ENCODE measurements at regions not wholly inside any gene's neighbourhood (a gene's known extent, or its start where the extent isn't known, plus 50 kb on each side); places are given as distances from the start of the nearest gene placed in this dataset.

DNA sequence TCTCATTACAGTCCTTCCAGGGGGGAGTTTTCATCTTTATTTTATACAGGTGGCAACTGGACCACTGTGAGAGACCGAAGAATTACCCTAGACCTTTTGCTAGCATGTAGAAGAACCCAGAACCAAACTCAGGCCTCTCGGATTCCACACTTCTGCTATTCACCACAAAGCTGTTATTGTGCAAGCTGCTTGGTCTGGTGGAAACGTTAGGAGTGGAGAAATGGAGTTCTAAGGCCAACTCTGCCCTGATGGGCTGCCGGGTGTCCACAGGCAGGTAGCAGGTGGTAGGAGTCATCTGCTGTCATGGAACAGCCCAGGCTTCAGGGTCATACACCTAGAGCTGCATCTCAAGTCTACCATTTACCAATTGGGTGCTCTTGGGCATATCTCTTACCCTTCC, 218.8 kb downstream of the BCL11A start:
- H3K79me1 ChIP-seq (ENCODE audit: low read length), result no peaks in the 10 kb centered on the region
- no peak overlapping the region for H3K27ac ChIP-seq (ENCODE audit: low read depth, low read length)
- no peak for DNase-seq
- no peaks in the 10 kb centered on the region for H3K36me3 ChIP-seq (ENCODE audit: control insufficient read depth, insufficient read depth, low read length)
- no peak overlapping the region for H4K8ac ChIP-seq (ENCODE audit: low read depth, low read length)
- no peak overlapping the region for H2BK15ac ChIP-seq (replicated peaks; ENCODE audit: low read depth)
- H3K56ac ChIP-seq (ENCODE audit: low read length), result no peak overlapping the region
- no peak overlapping the region for H3K4ac ChIP-seq (ENCODE audit: low read depth, low read length)
- WGBS (ENCODE audit: extremely low coverage, insufficient coverage, low lambda C conversion rate), result no CpG with 5 or more reads among the region's 4 CpGs
- H2BK5ac ChIP-seq (ENCODE audit: low read length), result no peak overlapping the region
- H2BK120ac ChIP-seq (ENCODE audit: low read depth, low read length), result no peak overlapping the region
- no peaks in the 10 kb centered on the region for H3K79me2 ChIP-seq (ENCODE audit: control insufficient read depth, insufficient read depth, low read length)
- no peak overlapping the region for H2AK5ac ChIP-seq (ENCODE audit: low read length)
- H3K4me1 ChIP-seq (ENCODE audit: control insufficient read depth, low read depth, low read length), result no peaks in the 10 kb centered on the region
- H3K27me3 ChIP-seq (ENCODE audit: insufficient read depth, low read length, poor library complexity), result no peaks in the 10 kb centered on the region
- H3K4me3 ChIP-seq (ENCODE audit: low read length), result no peak overlapping the region
- no peak overlapping the region for H3K4me2 ChIP-seq (ENCODE audit: low read length)
- no peak overlapping the region for H3K18ac ChIP-seq (ENCODE audit: low read length)
- H3K23ac ChIP-seq (ENCODE audit: low read length), result no peak overlapping the region
- no peak overlapping the region for H4K5ac ChIP-seq (ENCODE audit: low read length)
- H3K9ac ChIP-seq (ENCODE audit: low read length), result no peak overlapping the region

DNA sequence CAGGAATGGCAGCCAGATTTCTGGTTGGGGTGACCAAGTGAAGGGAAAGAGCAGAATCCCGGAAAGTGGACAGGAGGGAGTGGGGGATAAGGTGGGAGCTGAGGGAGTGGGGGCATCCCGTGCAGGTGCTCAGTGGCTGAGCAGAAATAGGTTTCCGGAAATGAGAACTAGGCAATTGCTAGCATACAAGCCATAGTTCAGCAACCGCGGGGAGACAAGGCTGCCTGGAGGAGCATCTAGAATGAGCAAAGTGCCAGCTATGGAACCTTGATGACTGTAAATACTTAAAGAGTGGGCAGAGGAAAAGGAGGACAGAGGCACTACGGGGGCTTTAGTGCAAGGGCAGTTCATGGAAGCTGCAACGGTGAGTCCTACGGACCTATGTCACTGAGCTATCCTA, 220.2 kb downstream of the BCL11A start:
- H3K27ac ChIP-seq (ENCODE audit: low read depth, low read length), result no peak overlapping the region
- H2BK5ac ChIP-seq (ENCODE audit: low read length), result no peak overlapping the region
- no peaks in the 10 kb centered on the region for H3K79me2 ChIP-seq (ENCODE audit: control insufficient read depth, insufficient read depth, low read length)
- DNase-seq, result no peak
- no peak overlapping the region for H4K5ac ChIP-seq (ENCODE audit: low read length)
- H3K27me3 ChIP-seq (ENCODE audit: insufficient read depth, low read length, poor library complexity), result no peaks in the 10 kb centered on the region
- no peaks in the 10 kb centered on the region for H3K36me3 ChIP-seq (ENCODE audit: control insufficient read depth, insufficient read depth, low read length)
- no peak overlapping the region for H3K18ac ChIP-seq (ENCODE audit: low read length)
- no peak overlapping the region for H2AK5ac ChIP-seq (ENCODE audit: low read length)
- no peak overlapping the region for H3K23ac ChIP-seq (ENCODE audit: low read length)
- no peaks in the 10 kb centered on the region for H3K79me1 ChIP-seq (ENCODE audit: low read length)
- H3K4me1 ChIP-seq (ENCODE audit: control insufficient read depth, low read depth, low read length), result no peaks in the 10 kb centered on the region
- no peak overlapping the region for H2BK120ac ChIP-seq (ENCODE audit: low read depth, low read length)
- H4K8ac ChIP-seq (ENCODE audit: low read depth, low read length), result no peak overlapping the region
- H2BK15ac ChIP-seq (replicated peaks; ENCODE audit: low read depth), result no peak overlapping the region
- no peak overlapping the region for H3K9ac ChIP-seq (ENCODE audit: low read length)
- no peak overlapping the region for H3K4me2 ChIP-seq (ENCODE audit: low read length)
- no peak overlapping the region for H3K56ac ChIP-seq (ENCODE audit: low read length)
- no peak overlapping the region for H3K4ac ChIP-seq (ENCODE audit: low read depth, low read length)
- H3K4me3 ChIP-seq (ENCODE audit: low read length), result no peak overlapping the region
- no CpG with 5 or more reads among the region's 8 CpGs for WGBS (ENCODE audit: extremely low coverage, insufficient coverage, low lambda C conversion rate)

DNA sequence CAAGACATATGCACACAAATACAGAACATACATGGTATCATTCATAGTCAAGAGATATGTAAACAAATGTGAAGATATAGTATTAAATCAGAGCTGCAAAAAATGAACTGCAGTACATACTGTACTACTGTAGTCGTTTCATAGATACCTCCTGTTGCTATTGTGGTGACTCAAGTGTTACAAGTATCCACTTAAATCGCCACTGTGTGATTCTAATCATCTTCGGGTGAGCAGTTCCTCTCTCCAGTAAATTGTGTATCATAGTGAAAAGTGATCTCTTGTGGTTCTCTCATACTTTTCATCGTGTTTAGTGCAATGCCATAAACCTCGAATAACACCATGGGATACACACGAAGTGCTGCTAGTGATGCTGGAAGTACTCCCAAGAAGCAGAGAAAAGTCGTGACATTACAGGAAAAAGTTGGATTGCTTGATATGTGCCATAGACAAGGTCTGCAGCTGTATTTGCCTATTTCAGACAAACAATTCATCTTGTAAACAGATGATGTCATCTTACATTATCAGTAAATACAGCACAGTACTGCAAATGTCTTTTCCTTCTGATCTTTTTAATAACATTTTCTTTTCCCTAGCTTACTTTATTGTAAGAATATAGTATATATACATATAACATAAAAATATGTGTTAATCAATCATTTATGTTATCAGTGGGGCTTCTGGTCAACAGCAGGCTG, 222.2 kb downstream of the BCL11A start:
- no peak overlapping the region for H4K8ac ChIP-seq (ENCODE audit: low read depth, low read length)
- WGBS (ENCODE audit: extremely low coverage, insufficient coverage, low lambda C conversion rate), result no CpG with 5 or more reads among the region's 7 CpGs

DNA sequence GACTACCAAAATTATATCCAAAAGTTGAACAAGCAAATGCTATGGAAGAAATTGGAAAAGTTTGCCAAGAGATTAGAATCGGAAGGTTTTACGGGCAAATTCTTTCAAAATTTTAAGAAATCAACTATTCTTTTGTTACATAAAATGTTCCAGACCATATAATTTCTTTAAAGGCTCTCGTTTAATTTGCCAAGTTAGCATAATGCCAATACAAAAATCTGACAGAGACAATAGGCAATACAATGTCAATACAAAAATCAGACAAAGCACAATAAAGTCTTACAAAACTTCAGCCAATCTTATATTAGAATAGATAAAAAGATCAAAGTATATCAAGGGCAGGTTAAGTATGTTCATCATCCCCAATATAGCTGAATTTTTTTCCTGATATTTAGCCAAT, 224.2 kb downstream of the BCL11A start:
- H3K79me1 ChIP-seq (ENCODE audit: low read length), result no peaks in the 10 kb centered on the region
- no peaks in the 10 kb centered on the region for H3K79me2 ChIP-seq (ENCODE audit: control insufficient read depth, insufficient read depth, low read length)
- no peak overlapping the region for H3K56ac ChIP-seq (ENCODE audit: low read length)
- no peak overlapping the region for H3K4ac ChIP-seq (ENCODE audit: low read depth, low read length)
- no peak overlapping the region for H3K4me2 ChIP-seq (ENCODE audit: low read length)
- no peak overlapping the region for H3K9ac ChIP-seq (ENCODE audit: low read length)
- H3K4me3 ChIP-seq (ENCODE audit: low read length), result no peak overlapping the region
- no peaks in the 10 kb centered on the region for H3K4me1 ChIP-seq (ENCODE audit: control insufficient read depth, low read depth, low read length)
- H4K5ac ChIP-seq (ENCODE audit: low read length), result no peak overlapping the region
- no peak overlapping the region for H4K8ac ChIP-seq (ENCODE audit: low read depth, low read length)
- no peak overlapping the region for H2AK5ac ChIP-seq (ENCODE audit: low read length)
- no peaks in the 10 kb centered on the region for H3K36me3 ChIP-seq (ENCODE audit: control insufficient read depth, insufficient read depth, low read length)
- no peak overlapping the region for H2BK15ac ChIP-seq (replicated peaks; ENCODE audit: low read depth)
- no peak overlapping the region for H3K27ac ChIP-seq (ENCODE audit: low read depth, low read length)
- no peak overlapping the region for H2BK120ac ChIP-seq (ENCODE audit: low read depth, low read length)
- H3K27me3 ChIP-seq (ENCODE audit: insufficient read depth, low read length, poor library complexity), result no peaks in the 10 kb centered on the region
- no peak for DNase-seq
- no CpG with 5 or more reads among the region's 3 CpGs for WGBS (ENCODE audit: extremely low coverage, insufficient coverage, low lambda C conversion rate)
- no peak overlapping the region for H2BK5ac ChIP-seq (ENCODE audit: low read length)
- H3K18ac ChIP-seq (ENCODE audit: low read length), result no peak overlapping the region
- H3K23ac ChIP-seq (ENCODE audit: low read length), result no peak overlapping the region

More for the DNA sequence above, 222.2 kb downstream of the BCL11A start:
- Histone ChIP-seq H3K79me1 (ENCODE audit: low read length) (no peaks in the 10 kb centered on the region), H3K27ac (ENCODE audit: low read depth, low read length) (no peak overlapping the region), H3K4ac (ENCODE audit: low read depth, low read length) (no peak overlapping the region), H3K23ac (ENCODE audit: low read length) (no peak overlapping the region), H2BK5ac (ENCODE audit: low read length) (no peak overlapping the region), H3K4me1 (ENCODE audit: control insufficient read depth, low read depth, low read length) (no peaks in the 10 kb centered on the region), H3K18ac (ENCODE audit: low read length) (no peak overlapping the region), H2AK5ac (ENCODE audit: low read length) (no peak overlapping the region), H3K56ac (ENCODE audit: low read length) (no peak overlapping the region), H3K27me3 (ENCODE audit: insufficient read depth, low read length, poor library complexity) (no peaks in the 10 kb centered on the region), H2BK15ac (replicated peaks; ENCODE audit: low read depth) (no peak overlapping the region), H2BK120ac (ENCODE audit: low read depth, low read length) (no peak overlapping the region), H3K79me2 (ENCODE audit: control insufficient read depth, insufficient read depth, low read length) (no peaks in the 10 kb centered on the region), H3K4me2 (ENCODE audit: low read length) (no peak overlapping the region), H3K36me3 (ENCODE audit: control insufficient read depth, insufficient read depth, low read length) (no peaks in the 10 kb centered on the region), H4K5ac (ENCODE audit: low read length) (no peak overlapping the region), H3K4me3 (ENCODE audit: low read length) (no peak overlapping the region), H3K9ac (ENCODE audit: low read length) (no peak overlapping the region)
- no peak for DNase-seq

DNA sequence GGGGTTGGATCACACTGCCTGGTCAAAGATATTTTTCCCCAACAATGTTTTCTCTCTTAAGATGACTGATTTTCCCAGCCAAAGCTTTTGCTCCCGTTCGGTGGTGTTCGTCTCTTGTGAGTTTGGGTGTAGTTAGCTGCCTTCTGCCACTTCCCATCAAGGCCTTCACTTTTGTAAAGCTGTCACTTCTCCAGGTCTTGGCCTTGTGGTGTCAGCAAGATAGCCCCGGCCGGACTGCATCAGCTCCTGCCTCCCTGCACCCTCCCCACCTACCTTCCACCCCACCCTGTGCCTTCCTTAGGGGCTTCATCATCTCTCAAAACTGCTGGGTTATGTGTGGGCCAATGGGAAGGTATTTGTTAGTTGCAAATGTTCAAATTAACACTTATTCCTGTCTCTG, 228.9 kb downstream of the BCL11A start:
- Histone ChIP-seq H3K4me3 (ENCODE audit: low read length) (no peak overlapping the region), H3K27me3 (ENCODE audit: insufficient read depth, low read length, poor library complexity) (no peaks in the 10 kb centered on the region), H2BK5ac (ENCODE audit: low read length) (no peak overlapping the region), H3K79me1 (ENCODE audit: low read length) (no peaks in the 10 kb centered on the region), H3K36me3 (ENCODE audit: control insufficient read depth, insufficient read depth, low read length) (no peaks in the 10 kb centered on the region), H3K9ac (ENCODE audit: low read length) (no peak overlapping the region), H3K4ac (ENCODE audit: low read depth, low read length) (no peak overlapping the region), H3K4me1 (ENCODE audit: control insufficient read depth, low read depth, low read length) (no peaks in the 10 kb centered on the region), H3K23ac (ENCODE audit: low read length) (no peak overlapping the region), H2BK15ac (replicated peaks; ENCODE audit: low read depth) (no peak overlapping the region), H3K18ac (ENCODE audit: low read length) (no peak overlapping the region), H4K5ac (ENCODE audit: low read length) (no peak overlapping the region), H2AK5ac (ENCODE audit: low read length) (no peak overlapping the region), H3K56ac (ENCODE audit: low read length) (no peak overlapping the region), H2BK120ac (ENCODE audit: low read depth, low read length) (no peak overlapping the region), H3K27ac (ENCODE audit: low read depth, low read length) (no peak overlapping the region), H4K8ac (ENCODE audit: low read depth, low read length) (no peak overlapping the region), H3K4me2 (ENCODE audit: low read length) (no peak overlapping the region), H3K79me2 (ENCODE audit: control insufficient read depth, insufficient read depth, low read length) (no peaks in the 10 kb centered on the region)
- WGBS (ENCODE audit: extremely low coverage, insufficient coverage, low lambda C conversion rate), result no CpG with 5 or more reads among the region's 5 CpGs
- no peak for DNase-seq

DNA sequence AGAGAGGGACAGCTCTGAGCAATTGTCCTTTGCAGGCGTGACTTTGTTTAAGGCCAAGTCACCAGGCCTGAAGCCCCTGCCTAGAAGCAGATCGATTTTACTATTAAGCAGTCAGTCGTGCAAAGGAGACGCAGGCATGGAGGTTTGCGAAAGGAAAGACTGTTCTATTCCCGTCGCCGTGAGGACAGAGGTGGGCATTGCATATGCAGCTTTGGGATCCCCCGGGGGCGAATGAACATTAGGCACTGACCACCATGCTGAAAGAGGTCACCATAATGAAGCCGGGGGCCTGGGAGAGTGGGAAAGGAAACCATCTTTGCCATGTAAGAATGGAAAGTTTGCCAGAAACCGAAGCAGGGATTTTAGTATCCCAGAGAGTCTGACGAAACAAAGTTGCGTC, 231.6 kb downstream of the BCL11A start:
- no peak overlapping the region for H2BK120ac ChIP-seq (ENCODE audit: low read depth, low read length)
- no peaks in the 10 kb centered on the region for H3K36me3 ChIP-seq (ENCODE audit: control insufficient read depth, insufficient read depth, low read length)
- no peak overlapping the region for H2BK5ac ChIP-seq (ENCODE audit: low read length)
- no peak overlapping the region for H3K4ac ChIP-seq (ENCODE audit: low read depth, low read length)
- H3K23ac ChIP-seq (ENCODE audit: low read length), result no peak overlapping the region
- no peaks in the 10 kb centered on the region for H3K79me1 ChIP-seq (ENCODE audit: low read length)
- no peaks in the 10 kb centered on the region for H3K27me3 ChIP-seq (ENCODE audit: insufficient read depth, low read length, poor library complexity)
- H2BK15ac ChIP-seq (replicated peaks; ENCODE audit: low read depth), result no peak overlapping the region
- H2AK5ac ChIP-seq (ENCODE audit: low read length), result no peak overlapping the region
- H4K5ac ChIP-seq (ENCODE audit: low read length), result no peak overlapping the region
- no CpG with 5 or more reads among the region's 14 CpGs for WGBS (ENCODE audit: extremely low coverage, insufficient coverage, low lambda C conversion rate)
- H3K4me1 ChIP-seq (ENCODE audit: control insufficient read depth, low read depth, low read length), result no peaks in the 10 kb centered on the region
- no peak overlapping the region for H3K4me3 ChIP-seq (ENCODE audit: low read length)
- H4K8ac ChIP-seq (ENCODE audit: low read depth, low read length), result no peak overlapping the region
- H3K56ac ChIP-seq (ENCODE audit: low read length), result no peak overlapping the region
- H3K18ac ChIP-seq (ENCODE audit: low read length), result no peak overlapping the region
- DNase-seq, result no peak
- H3K27ac ChIP-seq (ENCODE audit: low read depth, low read length), result no peak overlapping the region
- no peak overlapping the region for H3K9ac ChIP-seq (ENCODE audit: low read length)
- no peak overlapping the region for H3K4me2 ChIP-seq (ENCODE audit: low read length)
- no peaks in the 10 kb centered on the region for H3K79me2 ChIP-seq (ENCODE audit: control insufficient read depth, insufficient read depth, low read length)

All from mesendoderm (in vitro differentiated cells).